ENCODE measurements at regions not wholly inside any gene's neighbourhood (a gene's known extent, or its start where the extent isn't known, plus 50 kb on each side); places are given as distances from the start of the nearest gene placed in this dataset.

GRCh38 chr1:100622966-100623762 lies 85.2 kb downstream of the GPR88 start:
- no peak overlapping the region for H3K4me3 ChIP-seq (ENCODE audit: low read length)
- DNase-seq: no peak
- no peak overlapping the region for H2AFZ ChIP-seq (ENCODE audit: low read length)
- H3K4me2 ChIP-seq (ENCODE audit: low read depth, low read length, poor library complexity, severe bottlenecking): no peak overlapping the region
- H3K27me3 ChIP-seq (ENCODE audit: low read length): no peaks in the 10 kb centered on the region
- no peaks in the 10 kb centered on the region for H4K20me1 ChIP-seq (ENCODE audit: insufficient read depth, low read depth, low read length)
- no peaks in the 10 kb centered on the region for H3K79me2 ChIP-seq (ENCODE audit: low read length)
- H3K9ac ChIP-seq (ENCODE audit: low read length): no peak overlapping the region
- no peaks in the 10 kb centered on the region for H3K36me3 ChIP-seq (ENCODE audit: insufficient read depth, low read length)
- H3K9me3 ChIP-seq (ENCODE audit: low read length): no peaks in the 10 kb centered on the region
- H3K9me2 ChIP-seq (replicated peaks; ENCODE audit: insufficient read depth, low read length): no peaks in the 10 kb centered on the region
- no peak overlapping the region for H3K27ac ChIP-seq (ENCODE audit: low read length)
- no peaks in the 10 kb centered on the region for H3K4me1 ChIP-seq (ENCODE audit: low read length)

- no peaks in the 10 kb centered on the region for H3K9me2 ChIP-seq (replicated peaks; ENCODE audit: insufficient read depth, low read length)
- H3K27me3 ChIP-seq (ENCODE audit: low read length): no peaks in the 10 kb centered on the region
- peak; percentile 28 for DNase-seq
- H3K9ac ChIP-seq (ENCODE audit: low read length): no peak overlapping the region
- no peak overlapping the region for H3K4me3 ChIP-seq (ENCODE audit: low read length)
- no peak overlapping the region for H3K27ac ChIP-seq (ENCODE audit: low read length)
- no peaks in the 10 kb centered on the region for H4K20me1 ChIP-seq (ENCODE audit: insufficient read depth, low read depth, low read length)
- no peaks in the 10 kb centered on the region for H3K79me2 ChIP-seq (ENCODE audit: low read length)
- H3K36me3 ChIP-seq (ENCODE audit: insufficient read depth, low read length): no peaks in the 10 kb centered on the region
- no peaks in the 10 kb centered on the region for H3K4me1 ChIP-seq (ENCODE audit: low read length)
- H2AFZ ChIP-seq (ENCODE audit: low read length): 0 out of 2 replicates have a peak overlapping the region, but pooled peaks have one; percentile 37
- no peaks in the 10 kb centered on the region for H3K9me3 ChIP-seq (ENCODE audit: low read length)
- no peak overlapping the region for H3K4me2 ChIP-seq (ENCODE audit: low read depth, low read length, poor library complexity, severe bottlenecking)
Measured at GRCh38 chr1:100624886-100625610, 87.1 kb downstream of the GPR88 start.

GRCh38 chr1:100626397-100626796 lies 88.5 kb downstream of the GPR88 start:
- H3K9me2 ChIP-seq (replicated peaks; ENCODE audit: insufficient read depth, low read length): no peaks in the 10 kb centered on the region
- DNase-seq: peak; percentile 26
- H3K36me3 ChIP-seq (ENCODE audit: insufficient read depth, low read length): no peaks in the 10 kb centered on the region
- no peaks in the 10 kb centered on the region for H3K79me2 ChIP-seq (ENCODE audit: low read length)
- no peaks in the 10 kb centered on the region for H3K9me3 ChIP-seq (ENCODE audit: low read length)
- no peak overlapping the region for H3K9ac ChIP-seq (ENCODE audit: low read length)
- no peak overlapping the region for H3K27ac ChIP-seq (ENCODE audit: low read length)
- H4K20me1 ChIP-seq (ENCODE audit: insufficient read depth, low read depth, low read length): no peaks in the 10 kb centered on the region
- H3K4me3 ChIP-seq (ENCODE audit: low read length): no peak overlapping the region
- H3K27me3 ChIP-seq (ENCODE audit: low read length): no peaks in the 10 kb centered on the region
- H3K4me2 ChIP-seq (ENCODE audit: low read depth, low read length, poor library complexity, severe bottlenecking): no peak overlapping the region
- H3K4me1 ChIP-seq (ENCODE audit: low read length): no peaks in the 10 kb centered on the region
- no peak overlapping the region for H2AFZ ChIP-seq (ENCODE audit: low read length)

GRCh38 chr1:100627054-100627716 lies 89.2 kb downstream of the GPR88 start:
- H3K9me3 ChIP-seq (ENCODE audit: low read length): no peaks in the 10 kb centered on the region
- H3K79me2 ChIP-seq (ENCODE audit: low read length): no peaks in the 10 kb centered on the region
- H4K20me1 ChIP-seq (ENCODE audit: insufficient read depth, low read depth, low read length): no peaks in the 10 kb centered on the region
- no peaks in the 10 kb centered on the region for H3K36me3 ChIP-seq (ENCODE audit: insufficient read depth, low read length)
- no peak overlapping the region for H2AFZ ChIP-seq (ENCODE audit: low read length)
- no peaks in the 10 kb centered on the region for H3K4me1 ChIP-seq (ENCODE audit: low read length)
- peak; percentile 32 for DNase-seq
- H3K9me2 ChIP-seq (replicated peaks; ENCODE audit: insufficient read depth, low read length): no peaks in the 10 kb centered on the region
- H3K4me2 ChIP-seq (ENCODE audit: low read depth, low read length, poor library complexity, severe bottlenecking): no peak overlapping the region
- no peak overlapping the region for H3K4me3 ChIP-seq (ENCODE audit: low read length)
- no peak overlapping the region for H3K9ac ChIP-seq (ENCODE audit: low read length)
- no peak overlapping the region for H3K27ac ChIP-seq (ENCODE audit: low read length)
- no peaks in the 10 kb centered on the region for H3K27me3 ChIP-seq (ENCODE audit: low read length)

- Histone ChIP-seq H2AFZ (ENCODE audit: low read length) (no peak overlapping the region), H3K9ac (ENCODE audit: low read length) (no peak overlapping the region), H3K4me3 (ENCODE audit: low read length) (no peak overlapping the region), H3K36me3 (ENCODE audit: insufficient read depth, low read length) (no peaks in the 10 kb centered on the region), H3K79me2 (ENCODE audit: low read length) (no peaks in the 10 kb centered on the region), H3K27me3 (ENCODE audit: low read length) (no peaks in the 10 kb centered on the region), H3K9me2 (replicated peaks; ENCODE audit: insufficient read depth, low read length) (no peaks in the 10 kb centered on the region), H3K9me3 (ENCODE audit: low read length) (no peaks in the 10 kb centered on the region), H3K27ac (ENCODE audit: low read length) (no peak overlapping the region), H3K4me2 (ENCODE audit: low read depth, low read length, poor library complexity, severe bottlenecking) (no peak overlapping the region), H4K20me1 (ENCODE audit: insufficient read depth, low read depth, low read length) (no peaks in the 10 kb centered on the region), H3K4me1 (ENCODE audit: low read length) (no peaks in the 10 kb centered on the region)
- DNase-seq: no peak
Measured at GRCh38 chr1:100627936-100628335, 90.0 kb downstream of the GPR88 start.

- peak; percentile 27 for DNase-seq
- no peak overlapping the region for H2AFZ ChIP-seq (ENCODE audit: low read length)
- H3K27ac ChIP-seq (ENCODE audit: low read length): no peak overlapping the region
- no peaks in the 10 kb centered on the region for H3K79me2 ChIP-seq (ENCODE audit: low read length)
- no peaks in the 10 kb centered on the region for H4K20me1 ChIP-seq (ENCODE audit: insufficient read depth, low read depth, low read length)
- no peaks in the 10 kb centered on the region for H3K9me2 ChIP-seq (replicated peaks; ENCODE audit: insufficient read depth, low read length)
- no peaks in the 10 kb centered on the region for H3K9me3 ChIP-seq (ENCODE audit: low read length)
- H3K4me1 ChIP-seq (ENCODE audit: low read length): no peaks in the 10 kb centered on the region
- no peak overlapping the region for H3K4me2 ChIP-seq (ENCODE audit: low read depth, low read length, poor library complexity, severe bottlenecking)
- no peak overlapping the region for H3K9ac ChIP-seq (ENCODE audit: low read length)
- no peak overlapping the region for H3K4me3 ChIP-seq (ENCODE audit: low read length)
- H3K27me3 ChIP-seq (ENCODE audit: low read length): no peaks in the 10 kb centered on the region
- H3K36me3 ChIP-seq (ENCODE audit: insufficient read depth, low read length): no peaks in the 10 kb centered on the region
Measured at GRCh38 chr1:100628631-100629081, 90.7 kb downstream of the GPR88 start.

- H2AFZ ChIP-seq (ENCODE audit: low read length): no peak overlapping the region
- no peaks in the 10 kb centered on the region for H3K9me3 ChIP-seq (ENCODE audit: low read length)
- H3K27me3 ChIP-seq (ENCODE audit: low read length): no peaks in the 10 kb centered on the region
- H3K79me2 ChIP-seq (ENCODE audit: low read length): no peaks in the 10 kb centered on the region
- no peak overlapping the region for H3K4me3 ChIP-seq (ENCODE audit: low read length)
- H4K20me1 ChIP-seq (ENCODE audit: insufficient read depth, low read depth, low read length): no peaks in the 10 kb centered on the region
- no peak overlapping the region for H3K4me2 ChIP-seq (ENCODE audit: low read depth, low read length, poor library complexity, severe bottlenecking)
- peak; percentile 23 for DNase-seq
- H3K9me2 ChIP-seq (replicated peaks; ENCODE audit: insufficient read depth, low read length): no peaks in the 10 kb centered on the region
- no peaks in the 10 kb centered on the region for H3K4me1 ChIP-seq (ENCODE audit: low read length)
- H3K27ac ChIP-seq (ENCODE audit: low read length): no peak overlapping the region
- no peaks in the 10 kb centered on the region for H3K36me3 ChIP-seq (ENCODE audit: insufficient read depth, low read length)
- H3K9ac ChIP-seq (ENCODE audit: low read length): no peak overlapping the region
Measured at GRCh38 chr1:100629391-100629790, 90.2 kb upstream of the VCAM1 start.

GRCh38 chr1:100631015-100631551 lies 88.5 kb upstream of the VCAM1 start:
- Histone ChIP-seq H2AFZ (ENCODE audit: low read length) (no peak overlapping the region), H3K27me3 (ENCODE audit: low read length) (no peaks in the 10 kb centered on the region), H3K79me2 (ENCODE audit: low read length) (no peaks in the 10 kb centered on the region), H3K4me2 (ENCODE audit: low read depth, low read length, poor library complexity, severe bottlenecking) (no peak overlapping the region), H4K20me1 (ENCODE audit: insufficient read depth, low read depth, low read length) (no peaks in the 10 kb centered on the region), H3K4me3 (ENCODE audit: low read length) (no peak overlapping the region), H3K9me2 (replicated peaks; ENCODE audit: insufficient read depth, low read length) (no peaks in the 10 kb centered on the region), H3K27ac (ENCODE audit: low read length) (no peak overlapping the region), H3K9ac (ENCODE audit: low read length) (no peak overlapping the region), H3K9me3 (ENCODE audit: low read length) (no peaks in the 10 kb centered on the region), H3K36me3 (ENCODE audit: insufficient read depth, low read length) (no peaks in the 10 kb centered on the region), H3K4me1 (ENCODE audit: low read length) (no peaks in the 10 kb centered on the region)
- DNase-seq: no peak

All from Karpas-422 (cell line).